ENCODE measurements at regions not wholly inside any gene's neighbourhood (a gene's known extent, or its start where the extent isn't known, plus 50 kb on each side); places are given as distances from the start of the nearest gene placed in this dataset.
A peak's percentile ranks its signal among the peaks of the same experiment; 100 is the strongest.

GRCh38 chr6:19771753-19772336, 65.3 kb upstream of the ID4 start:
- Histone ChIP-seq H3K18ac (ENCODE audit: low read depth, low read length) (no peak overlapping the region), H3K4me3 (ENCODE audit: insufficient read depth, low read depth, low read length) (no peak overlapping the region), H2BK20ac (ENCODE audit: low read depth, low read length) (no peak overlapping the region), H3K9me3 (ENCODE audit: control insufficient read depth, insufficient read depth, low read length) (no peaks in the 10 kb centered on the region), H3K79me1 (ENCODE audit: low read depth in 1 of 2, low read length in 2 of 2) (no peaks in the 10 kb centered on the region), H2AK9ac (replicated peaks; ENCODE audit: low read depth, low read length, poor library complexity) (no peak overlapping the region), H4K20me1 (ENCODE audit: insufficient read depth, low read length) (no peaks in the 10 kb centered on the region), H3K4ac (ENCODE audit: low read depth, low read length) (no peak overlapping the region), H3K27me3 (ENCODE audit: control insufficient read depth, insufficient read depth, low read length) (no peaks in the 10 kb centered on the region), H3K23ac (ENCODE audit: low read depth, low read length) (no peak overlapping the region), H4K91ac (ENCODE audit: insufficient read depth, low read depth, low read length) (no peak overlapping the region), H4K8ac (ENCODE audit: low read depth in 2 of 2, low read length in 2 of 2) (no peak overlapping the region), H4K5ac (ENCODE audit: low read depth, low read length) (no peak overlapping the region), H3K9me1 (ENCODE audit: insufficient read depth, low read length) (no peaks in the 10 kb centered on the region), H2AFZ (replicated peaks; ENCODE audit: low read length, poor library complexity) (peak overlapping the region; percentile 9), H3K36me3 (ENCODE audit: control insufficient read depth, insufficient read depth, low read length) (no peaks in the 10 kb centered on the region), H3K56ac (ENCODE audit: extremely low read depth, insufficient read depth, low read length) (no peak overlapping the region), H3K27ac (ENCODE audit: insufficient read depth, low read length) (no peak overlapping the region), H2AK5ac (ENCODE audit: low read depth, low read length) (no peak overlapping the region), H2BK5ac (ENCODE audit: low read depth, low read length, poor library complexity, severe bottlenecking) (no peak overlapping the region), H3K4me2 (ENCODE audit: low read depth, low read length) (no peak overlapping the region), H3K14ac (replicated peaks; ENCODE audit: low read depth, low read length) (no peak overlapping the region), H3K4me1 (ENCODE audit: control insufficient read depth, insufficient read depth, low read length) (no peaks in the 10 kb centered on the region), H3K9ac (ENCODE audit: low read depth, low read length) (no peak overlapping the region), H2BK15ac (ENCODE audit: low read depth, low read length) (no peak overlapping the region), H2BK120ac (ENCODE audit: low read depth, low read length) (no peak overlapping the region)
- intact Hi-C loops (cut with micrococcal nuclease) (no loop called here), dilution Hi-C loops (cut with HindIII; ENCODE audit: low sequenced_read_pairs, unreplicated experiment) (no loop called here), in situ Hi-C loops (cut with MboI; ENCODE audit: low sequenced_read_pairs) (no loop called here)
- ATAC-seq (ENCODE audit: low read depth) (peak; percentile 54), DNase-seq (peak; percentile 64)
- ChIA-PET CTCF (interaction anchor here (0.8 kb wide), 1 partner anchor 31 kb away, joined by 3 read pairs; no protein-coding TSS in a partner anchor), POLR2A (ENCODE audit: unreplicated experiment) (interaction anchor here (0.6 kb wide), 1 partner anchor 32 kb away, joined by 3 read pairs; no protein-coding TSS in a partner anchor)
- WGBS, 2 experiments (ENCODE audit: extremely low coverage in 2 of 2, insufficient read length in 1 of 2) = no CpG with 5 or more reads among the region's 5 CpGs
- TF ChIP-seq RAD21 (IDR thresholded peaks at IDR 0.05; ENCODE audit: low read length) = no peak
- TF ChIP-seq SMC3 (IDR thresholded peaks at IDR 0.05; ENCODE audit: low read depth, low read length) = no peak
- TF ChIP-seq POLR2A (IDR thresholded peaks at IDR 0.05; ENCODE audit: low read depth, low read length) = no peak
- no peak for TF ChIP-seq RFX5 (IDR thresholded peaks at IDR 0.05; ENCODE audit: low read depth, low read length)
- no peak for TF ChIP-seq ELK1 (IDR thresholded peaks at IDR 0.05; ENCODE audit: borderline replicate concordance, low read depth, low read length)
- TF ChIP-seq MAZ (IDR thresholded peaks at IDR 0.05; ENCODE audit: borderline replicate concordance, low read depth, low read length) = no peak
- no peak for TF ChIP-seq CTCF (conservative IDR thresholded peaks at IDR 0.05; ENCODE audit: low read depth, low read length)
- 0 out of 2 replicates have a peak, but pooled peaks have one; percentile 10 for TF ChIP-seq MAFK (IDR thresholded peaks at IDR 0.05; ENCODE audit: low read depth, low read length)
- no peak for TF ChIP-seq USF2 (IDR thresholded peaks at IDR 0.05; ENCODE audit: low read depth, low read length)
- TF ChIP-seq MXI1 (IDR thresholded peaks at IDR 0.05; ENCODE audit: borderline replicate concordance, low read depth, low read length) = no peak
- no peak for TF ChIP-seq BHLHE40 (IDR thresholded peaks at IDR 0.05; ENCODE audit: low read depth, low read length)
- peak; percentile 31 for TF ChIP-seq FOS (IDR thresholded peaks at IDR 0.05; ENCODE audit: low read depth, low read length)
- TF ChIP-seq CHD1 (IDR thresholded peaks at IDR 0.05; ENCODE audit: low read depth, low read length) = no peak
- TF ChIP-seq CEBPB (IDR thresholded peaks at IDR 0.05; ENCODE audit: low read depth, low read length) = peak; percentile 61
- no peak for TF ChIP-seq NFE2L2 (IDR thresholded peaks at IDR 0.05; ENCODE audit: low read depth, low read length)
- no TSS peak for BruUV-seq (replicated peaks)

Measured in IMR-90 (cell line).